ENCODE measurements at regions not wholly inside any gene's neighbourhood (a gene's known extent, or its start where the extent isn't known, plus 50 kb on each side); places are given as distances from the start of the nearest gene placed in this dataset.

DNA sequence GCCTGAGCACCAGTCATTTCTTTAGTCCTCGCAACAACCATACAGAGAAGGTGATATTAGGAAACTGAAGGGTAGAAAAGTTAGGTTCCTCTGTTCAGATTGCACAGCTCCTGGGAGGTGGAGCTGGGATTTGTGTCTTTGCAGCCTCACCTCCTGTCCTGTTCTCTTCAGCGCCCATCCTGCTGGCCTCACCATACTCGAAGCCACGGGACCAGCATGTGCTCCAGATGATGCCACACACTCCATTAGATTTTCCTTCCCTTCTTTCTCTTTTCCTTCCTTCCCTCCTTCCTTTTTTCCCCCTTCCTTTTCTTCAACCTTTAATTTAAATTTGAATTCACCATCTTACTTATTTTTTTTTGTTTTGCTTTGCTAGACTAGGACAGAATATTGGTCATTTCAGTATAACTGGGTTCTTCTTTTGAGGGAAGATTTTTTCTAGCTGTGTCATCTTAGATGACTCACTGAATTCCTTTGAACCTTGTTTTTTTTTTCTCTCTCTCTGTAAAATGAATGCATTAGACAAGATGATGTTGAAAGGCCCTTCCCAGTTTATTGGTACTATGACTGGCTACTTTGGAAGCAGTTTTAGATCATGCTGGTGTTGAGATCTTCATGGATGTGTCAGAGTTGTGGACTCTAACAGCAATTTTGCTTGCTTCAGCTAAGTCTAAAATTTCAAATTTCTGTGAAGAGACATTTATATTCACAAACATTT, 662.5 kb upstream of the TENM4 start:
- POLR2A ChIA-PET: interaction anchor here (1.5 kb wide), 1 partner anchor 10 kb away, joined by 3 read pairs; no protein-coding TSS in a partner anchor
- Histone ChIP-seq H3K4me3 (ENCODE audit: low read depth, low read length, poor library complexity, severe bottlenecking) (no peak overlapping the region), H3K4me1 (ENCODE audit: insufficient read depth, low read length, poor library complexity, severe bottlenecking) (no peaks in the 10 kb centered on the region), H3K9me2 (ENCODE audit: insufficient read depth, low read length) (no peaks in the 10 kb centered on the region), H3K36me3 (ENCODE audit: insufficient read depth, low read length) (no peaks in the 10 kb centered on the region), H2AFZ (ENCODE audit: low read length) (no peak overlapping the region), H3K9me3 (ENCODE audit: low read length) (no peaks in the 10 kb centered on the region), H3K4me2 (ENCODE audit: low read length) (no peak overlapping the region), H4K20me1 (ENCODE audit: insufficient read depth, low read length) (no peaks in the 10 kb centered on the region), H3K79me2 (ENCODE audit: insufficient read depth, low read depth, low read length) (no peaks in the 10 kb centered on the region), H3K27ac (ENCODE audit: low read depth, low read length, poor library complexity, severe bottlenecking) (no peak overlapping the region)
- TF ChIP-seq, protein P1, sequence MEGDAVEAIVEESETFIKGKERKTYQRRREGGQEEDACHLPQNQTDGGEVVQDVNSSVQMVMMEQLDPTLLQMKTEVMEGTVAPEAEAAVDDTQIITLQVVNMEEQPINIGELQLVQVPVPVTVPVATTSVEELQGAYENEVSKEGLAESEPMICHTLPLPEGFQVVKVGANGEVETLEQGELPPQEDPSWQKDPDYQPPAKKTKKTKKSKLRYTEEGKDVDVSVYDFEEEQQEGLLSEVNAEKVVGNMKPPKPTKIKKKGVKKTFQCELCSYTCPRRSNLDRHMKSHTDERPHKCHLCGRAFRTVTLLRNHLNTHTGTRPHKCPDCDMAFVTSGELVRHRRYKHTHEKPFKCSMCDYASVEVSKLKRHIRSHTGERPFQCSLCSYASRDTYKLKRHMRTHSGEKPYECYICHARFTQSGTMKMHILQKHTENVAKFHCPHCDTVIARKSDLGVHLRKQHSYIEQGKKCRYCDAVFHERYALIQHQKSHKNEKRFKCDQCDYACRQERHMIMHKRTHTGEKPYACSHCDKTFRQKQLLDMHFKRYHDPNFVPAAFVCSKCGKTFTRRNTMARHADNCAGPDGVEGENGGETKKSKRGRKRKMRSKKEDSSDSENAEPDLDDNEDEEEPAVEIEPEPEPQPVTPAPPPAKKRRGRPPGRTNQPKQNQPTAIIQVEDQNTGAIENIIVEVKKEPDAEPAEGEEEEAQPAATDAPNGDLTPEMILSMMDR (conservative IDR thresholded peaks at IDR 0.05; ENCODE audit: low read length): no peak
- no peak for TF ChIP-seq EZH2phosphoT487 (IDR thresholded peaks at IDR 0.05; ENCODE audit: borderline replicate concordance, low read depth, low read length)
- DNase-seq (ENCODE audit: low spot score): no peak
- intact Hi-C loops (cut with micrococcal nuclease; ENCODE audit: unreplicated experiment): no loop called here
- BruUV-seq (replicated peaks): no TSS peak
- CTCF ChIA-PET (ENCODE audit: unreplicated experiment): no interaction called here

DNA sequence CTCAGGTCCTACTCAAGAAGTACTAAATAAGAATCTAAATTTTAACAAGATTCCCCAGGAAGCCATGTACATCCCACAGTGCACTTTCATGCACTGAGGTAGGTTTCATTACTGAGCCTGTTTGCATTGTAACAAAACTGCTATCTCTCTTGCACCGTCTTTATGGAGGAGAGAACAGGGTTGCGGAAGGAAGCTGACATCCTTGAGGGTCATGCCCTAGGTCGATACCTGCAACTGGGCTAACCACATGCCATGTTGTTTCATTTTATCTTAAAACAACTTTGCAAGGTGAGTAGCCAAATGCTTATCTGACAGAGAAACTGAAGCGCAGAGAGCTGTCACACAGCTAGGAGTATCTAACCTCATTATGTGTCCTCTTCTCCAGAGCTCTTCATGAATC, 656.3 kb upstream of the TENM4 start:
- ChIA-PET CTCF (ENCODE audit: unreplicated experiment) (no interaction called here), POLR2A (no interaction called here)
- no peaks in the 10 kb centered on the region for H3K36me3 ChIP-seq (ENCODE audit: insufficient read depth, low read length)
- TF ChIP-seq EZH2phosphoT487 (IDR thresholded peaks at IDR 0.05; ENCODE audit: borderline replicate concordance, low read depth, low read length): no peak
- TF ChIP-seq, protein P1 (conservative IDR thresholded peaks at IDR 0.05; ENCODE audit: low read length): no peak
- DNase-seq (ENCODE audit: low spot score): no peak
- no TSS peak for BruUV-seq (replicated peaks)
- H3K4me2 ChIP-seq (ENCODE audit: low read length): no peak overlapping the region
- no peak overlapping the region for H3K4me3 ChIP-seq (ENCODE audit: low read depth, low read length, poor library complexity, severe bottlenecking)
- H4K20me1 ChIP-seq (ENCODE audit: insufficient read depth, low read length): no peaks in the 10 kb centered on the region
- no peak overlapping the region for H2AFZ ChIP-seq (ENCODE audit: low read length)
- no peaks in the 10 kb centered on the region for H3K79me2 ChIP-seq (ENCODE audit: insufficient read depth, low read depth, low read length)
- H3K27ac ChIP-seq (ENCODE audit: low read depth, low read length, poor library complexity, severe bottlenecking): no peak overlapping the region
- intact Hi-C loops (cut with micrococcal nuclease; ENCODE audit: unreplicated experiment): no loop called here
- H3K9me2 ChIP-seq (ENCODE audit: insufficient read depth, low read length): no peaks in the 10 kb centered on the region
- no peaks in the 10 kb centered on the region for H3K4me1 ChIP-seq (ENCODE audit: insufficient read depth, low read length, poor library complexity, severe bottlenecking)
- no peaks in the 10 kb centered on the region for H3K9me3 ChIP-seq (ENCODE audit: low read length)

DNA sequence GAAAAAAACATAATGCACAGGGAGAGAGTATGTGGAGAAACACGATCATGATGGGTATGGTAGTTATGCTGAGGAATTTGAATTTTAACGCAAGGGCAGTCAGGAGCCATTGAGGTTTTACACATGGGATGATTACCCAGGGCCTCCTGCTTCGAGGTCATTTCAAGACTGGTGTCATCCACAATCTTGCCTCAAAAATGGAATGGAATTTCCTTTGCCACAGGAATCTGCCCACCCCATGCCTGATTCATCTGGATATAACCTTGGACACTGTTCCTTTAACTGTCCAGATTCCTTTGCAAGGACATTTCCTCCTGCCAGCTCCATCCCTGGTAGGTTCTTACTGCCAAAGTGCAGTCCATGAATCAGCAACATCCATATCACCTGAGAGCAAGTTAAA, 655.9 kb upstream of the TENM4 start:
- Histone ChIP-seq H3K9me3 (ENCODE audit: low read length) (no peaks in the 10 kb centered on the region), H4K20me1 (ENCODE audit: insufficient read depth, low read length) (no peaks in the 10 kb centered on the region), H3K4me2 (ENCODE audit: low read length) (no peak overlapping the region), H3K79me2 (ENCODE audit: insufficient read depth, low read depth, low read length) (no peaks in the 10 kb centered on the region), H3K36me3 (ENCODE audit: insufficient read depth, low read length) (no peaks in the 10 kb centered on the region), H3K4me3 (ENCODE audit: low read depth, low read length, poor library complexity, severe bottlenecking) (no peak overlapping the region), H2AFZ (ENCODE audit: low read length) (no peak overlapping the region), H3K27ac (ENCODE audit: low read depth, low read length, poor library complexity, severe bottlenecking) (no peak overlapping the region), H3K9me2 (ENCODE audit: insufficient read depth, low read length) (no peaks in the 10 kb centered on the region), H3K4me1 (ENCODE audit: insufficient read depth, low read length, poor library complexity, severe bottlenecking) (no peaks in the 10 kb centered on the region)
- BruUV-seq (replicated peaks): no TSS peak
- DNase-seq (ENCODE audit: low spot score): no peak
- POLR2A ChIA-PET: interaction anchor here (0.5 kb wide), 1 partner anchor 336 kb away, joined by 4 read pairs; no protein-coding TSS in a partner anchor
- intact Hi-C loops (cut with micrococcal nuclease; ENCODE audit: unreplicated experiment): no loop called here
- no peak for TF ChIP-seq EZH2phosphoT487 (IDR thresholded peaks at IDR 0.05; ENCODE audit: borderline replicate concordance, low read depth, low read length)
- TF ChIP-seq, protein P1 (conservative IDR thresholded peaks at IDR 0.05; ENCODE audit: low read length): no peak
- CTCF ChIA-PET (ENCODE audit: unreplicated experiment): no interaction called here
